ENCODE measurements at regions not wholly inside any gene's neighbourhood (a gene's known extent, or its start where the extent isn't known, plus 50 kb on each side); places are given as distances from the start of the nearest gene placed in this dataset.

DNA sequence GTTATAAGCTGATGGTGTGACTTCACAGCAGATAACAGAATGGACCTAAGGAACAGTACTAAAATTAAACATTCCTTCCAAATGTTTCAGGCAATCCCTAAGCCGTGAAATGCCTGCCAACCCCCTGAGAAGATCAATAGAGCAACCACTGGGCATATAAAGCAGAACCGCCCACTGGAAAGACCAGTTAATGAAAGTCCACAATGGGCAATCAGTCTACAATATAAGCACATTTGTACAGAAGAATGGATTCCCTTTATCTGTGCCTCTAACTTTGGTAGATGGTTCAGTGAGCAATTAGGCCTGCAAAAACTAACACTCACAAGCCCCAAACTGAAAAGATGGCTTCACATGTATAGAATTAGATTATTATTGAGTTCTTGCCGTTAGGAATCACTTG, 286.6 kb downstream of the UBE3D start:
- Mint-ChIP-seq H3K27me3 (ENCODE audit: low read depth, unreplicated experiment) (no peaks in the 10 kb centered on the region), H3K4me1 (ENCODE audit: low read depth, unreplicated experiment) (peaks cover 7% of the 10 kb centered on the region), H3K36me3 (ENCODE audit: low read depth, unreplicated experiment) (no peaks in the 10 kb centered on the region), H3K9me3 (ENCODE audit: unreplicated experiment) (no peaks in the 10 kb centered on the region), H3K4me3 (ENCODE audit: unreplicated experiment) (no peak overlapping the region), H3K27ac (ENCODE audit: unreplicated experiment) (no peak overlapping the region)
- Histone ChIP-seq H3K4me3 (ENCODE audit: insufficient read depth, low read depth, low read length) (no peak overlapping the region), H3K9ac (ENCODE audit: low read length) (no peak overlapping the region), H3K9me3 (ENCODE audit: insufficient read depth, low read depth, low read length) (no peaks in the 10 kb centered on the region), H3K27ac (ENCODE audit: low read depth, low read length) (no peak overlapping the region), H3K79me2 (ENCODE audit: insufficient read depth, low read length) (no peaks in the 10 kb centered on the region), H3K4me2 (ENCODE audit: low read length) (no peak overlapping the region), H4K20me1 (ENCODE audit: insufficient read depth, low read length) (no peaks in the 10 kb centered on the region), H2AFZ (ENCODE audit: low read depth, low read length) (no peak overlapping the region), H3K27me3 (ENCODE audit: insufficient read depth, low read length) (peaks cover 2% of the 10 kb centered on the region), H3K36me3 (ENCODE audit: insufficient read depth, low read length) (no peaks in the 10 kb centered on the region), H3K4me1 (ENCODE audit: insufficient read depth, low read length) (no peaks in the 10 kb centered on the region)
- FAIRE-seq (no peak), DNase-seq (ENCODE audit: low read depth) (no peak)
- TF ChIP-seq, protein P1, sequence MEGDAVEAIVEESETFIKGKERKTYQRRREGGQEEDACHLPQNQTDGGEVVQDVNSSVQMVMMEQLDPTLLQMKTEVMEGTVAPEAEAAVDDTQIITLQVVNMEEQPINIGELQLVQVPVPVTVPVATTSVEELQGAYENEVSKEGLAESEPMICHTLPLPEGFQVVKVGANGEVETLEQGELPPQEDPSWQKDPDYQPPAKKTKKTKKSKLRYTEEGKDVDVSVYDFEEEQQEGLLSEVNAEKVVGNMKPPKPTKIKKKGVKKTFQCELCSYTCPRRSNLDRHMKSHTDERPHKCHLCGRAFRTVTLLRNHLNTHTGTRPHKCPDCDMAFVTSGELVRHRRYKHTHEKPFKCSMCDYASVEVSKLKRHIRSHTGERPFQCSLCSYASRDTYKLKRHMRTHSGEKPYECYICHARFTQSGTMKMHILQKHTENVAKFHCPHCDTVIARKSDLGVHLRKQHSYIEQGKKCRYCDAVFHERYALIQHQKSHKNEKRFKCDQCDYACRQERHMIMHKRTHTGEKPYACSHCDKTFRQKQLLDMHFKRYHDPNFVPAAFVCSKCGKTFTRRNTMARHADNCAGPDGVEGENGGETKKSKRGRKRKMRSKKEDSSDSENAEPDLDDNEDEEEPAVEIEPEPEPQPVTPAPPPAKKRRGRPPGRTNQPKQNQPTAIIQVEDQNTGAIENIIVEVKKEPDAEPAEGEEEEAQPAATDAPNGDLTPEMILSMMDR (IDR thresholded peaks at IDR 0.05; ENCODE audit: insufficient read depth, low read depth, low read length), result no peak
- TF ChIP-seq EZH2 (IDR thresholded peaks at IDR 0.05; ENCODE audit: insufficient read depth, low read length), result no peak

DNA sequence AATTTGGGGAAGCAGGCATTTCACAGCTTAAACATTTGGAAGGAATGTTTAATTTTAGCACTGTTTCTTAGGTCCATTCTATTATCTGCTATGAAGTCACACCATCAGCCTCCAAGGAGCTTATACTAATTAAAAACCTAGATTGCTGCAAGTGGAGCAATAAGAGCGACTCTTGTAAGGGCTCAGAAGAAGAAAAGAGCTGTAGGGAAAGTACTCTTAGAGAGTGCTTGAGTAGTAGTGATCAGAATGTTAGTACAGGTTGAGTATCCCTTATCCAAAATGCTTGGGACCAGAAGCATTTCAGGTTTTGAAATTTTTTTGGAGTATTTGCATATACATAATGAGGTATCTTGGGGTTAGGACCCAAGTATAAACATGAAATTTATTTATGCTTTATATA, 285.3 kb downstream of the UBE3D start:
- Mint-ChIP-seq H3K27ac (ENCODE audit: unreplicated experiment) (no peak overlapping the region), H3K4me1 (ENCODE audit: low read depth, unreplicated experiment) (peaks cover 15% of the 10 kb centered on the region), H3K9me3 (ENCODE audit: unreplicated experiment) (no peaks in the 10 kb centered on the region), H3K27me3 (ENCODE audit: low read depth, unreplicated experiment) (no peaks in the 10 kb centered on the region), H3K36me3 (ENCODE audit: low read depth, unreplicated experiment) (no peaks in the 10 kb centered on the region), H3K4me3 (ENCODE audit: unreplicated experiment) (no peak overlapping the region)
- no peak overlapping the region for H3K4me3 ChIP-seq (ENCODE audit: insufficient read depth, low read depth, low read length)
- FAIRE-seq (no peak), DNase-seq (ENCODE audit: low read depth) (no peak)
- peaks cover 3% of the 10 kb centered on the region for H3K4me1 ChIP-seq (ENCODE audit: insufficient read depth, low read length)
- H3K79me2 ChIP-seq (ENCODE audit: insufficient read depth, low read length), result no peaks in the 10 kb centered on the region
- H3K9ac ChIP-seq (ENCODE audit: low read length), result no peak overlapping the region
- TF ChIP-seq EZH2 (IDR thresholded peaks at IDR 0.05; ENCODE audit: insufficient read depth, low read length), result no peak
- TF ChIP-seq, protein P1 (IDR thresholded peaks at IDR 0.05; ENCODE audit: insufficient read depth, low read depth, low read length), result no peak
- no peaks in the 10 kb centered on the region for H4K20me1 ChIP-seq (ENCODE audit: insufficient read depth, low read length)
- H3K27ac ChIP-seq (ENCODE audit: low read depth, low read length), result no peak overlapping the region
- peaks cover 2% of the 10 kb centered on the region for H3K27me3 ChIP-seq (ENCODE audit: insufficient read depth, low read length)
- no peak overlapping the region for H3K4me2 ChIP-seq (ENCODE audit: low read length)
- H3K36me3 ChIP-seq (ENCODE audit: insufficient read depth, low read length), result no peaks in the 10 kb centered on the region
- H3K9me3 ChIP-seq (ENCODE audit: insufficient read depth, low read depth, low read length), result no peaks in the 10 kb centered on the region
- no peak overlapping the region for H2AFZ ChIP-seq (ENCODE audit: low read depth, low read length)

GRCh38 chr6:82781620-82782204, 283.9 kb downstream of the UBE3D start:
- Histone ChIP-seq H3K9me3 (ENCODE audit: insufficient read depth, low read depth, low read length) (no peaks in the 10 kb centered on the region), H3K9ac (ENCODE audit: low read length) (no peak overlapping the region), H3K4me1 (ENCODE audit: insufficient read depth, low read length) (peaks cover 3% of the 10 kb centered on the region), H4K20me1 (ENCODE audit: insufficient read depth, low read length) (no peaks in the 10 kb centered on the region), H3K27ac (ENCODE audit: low read depth, low read length) (no peak overlapping the region), H3K79me2 (ENCODE audit: insufficient read depth, low read length) (no peaks in the 10 kb centered on the region), H2AFZ (ENCODE audit: low read depth, low read length) (no peak overlapping the region), H3K36me3 (ENCODE audit: insufficient read depth, low read length) (no peaks in the 10 kb centered on the region), H3K27me3 (ENCODE audit: insufficient read depth, low read length) (peaks cover 2% of the 10 kb centered on the region), H3K4me3 (ENCODE audit: insufficient read depth, low read depth, low read length) (no peak overlapping the region), H3K4me2 (ENCODE audit: low read length) (no peak overlapping the region)
- H3K27me3 Mint-ChIP-seq (ENCODE audit: low read depth, unreplicated experiment), result no peaks in the 10 kb centered on the region
- no peak for TF ChIP-seq EZH2 (IDR thresholded peaks at IDR 0.05; ENCODE audit: insufficient read depth, low read length)
- TF ChIP-seq, protein P1 (IDR thresholded peaks at IDR 0.05; ENCODE audit: insufficient read depth, low read depth, low read length), result no peak
- H3K9me3 Mint-ChIP-seq (ENCODE audit: unreplicated experiment), result no peaks in the 10 kb centered on the region
- H3K27ac Mint-ChIP-seq (ENCODE audit: unreplicated experiment), result no peak overlapping the region
- peaks cover 19% of the 10 kb centered on the region for H3K4me1 Mint-ChIP-seq (ENCODE audit: low read depth, unreplicated experiment)
- DNase-seq (ENCODE audit: low read depth) (no peak), FAIRE-seq (no peak)
- H3K4me3 Mint-ChIP-seq (ENCODE audit: unreplicated experiment), result no peak overlapping the region
- H3K36me3 Mint-ChIP-seq (ENCODE audit: low read depth, unreplicated experiment), result no peaks in the 10 kb centered on the region
